ENCODE measurements at regions not wholly inside any gene's neighbourhood (a gene's known extent, or its start where the extent isn't known, plus 50 kb on each side); places are given as distances from the start of the nearest gene placed in this dataset.

GRCh38 chr14:27668531-27668930 is 1070.7 kb upstream of the NOVA1 start:
- TF ChIP-seq CTCF (optimal IDR thresholded peaks at IDR 0.05 in 1 of 3, IDR thresholded peaks at IDR 0.05 in 1 of 3, conservative IDR thresholded peaks at IDR 0.05 in 1 of 3; ENCODE audit: extremely low read depth in 1 of 3, insufficient read depth in 2 of 3, low read length in 3 of 3) (no peak), EZH2 (IDR thresholded peaks at IDR 0.05; ENCODE audit: low read length) (no peak)

Data from keratinocyte (primary cell).